DND-41 (cell line): ENCODE measurements at regions not wholly inside any gene's neighbourhood (a gene's known extent, or its start where the extent isn't known, plus 50 kb on each side); places are given as distances from the start of the nearest gene placed in this dataset.

Experiments
- ATAC-seq: fragments of 200-7000 bp; cut with Tn5 transposase; 3 replicates; pipeline ENCODE4 v1.9.1; 2021; ENCODE audit warnings: low read depth; ENCODE audit not compliant: insufficient read depth
- DNase-seq: peaks from one replicate; pipeline ENCODE4 v3.0.0-alpha.2; 2020
- H2AFZ ChIP-seq: 2 replicates; pipeline ENCODE4 v1.6.0; 2012; ENCODE audit warnings: low read depth, low read length
- H3K27ac ChIP-seq: 2 replicates; pipeline ENCODE4 v1.5.1; 2012; ENCODE audit warnings: low read length, inconsistent platforms
- H3K27me3 ChIP-seq: fragments of 200-600 bp; sonication (generic); 2 replicates; pipeline ENCODE4 v1.6.0; 2012; ENCODE audit warnings: low read length, mild to moderate bottlenecking, inconsistent platforms; ENCODE audit not compliant: insufficient read depth, poor library complexity
- H3K36me3 ChIP-seq: 2 replicates; pipeline ENCODE4 v1.5.1; 2012; ENCODE audit warnings: low read length, inconsistent platforms; ENCODE audit not compliant: insufficient read depth
- H3K4me1 ChIP-seq: 2 replicates; pipeline ENCODE4 v1.5.1; 2012; ENCODE audit warnings: mild to moderate bottlenecking, low read length; ENCODE audit not compliant: insufficient read depth
- H3K4me2 ChIP-seq: 2 replicates; pipeline ENCODE4 v1.6.0; 2012; ENCODE audit warnings: mild to moderate bottlenecking, moderate library complexity, low read length, inconsistent platforms; ENCODE audit not compliant: insufficient read depth
- H3K4me3 ChIP-seq, 2 experiments: fragments of 200-600 bp in 1 of 2; shearing (Covaris generic) in 1 of 2; 2 replicates each; pipeline ENCODE4 v1.5.1; 2012 to 2016; ENCODE audit warnings: inconsistent platforms in 2 of 2, low read length in 2 of 2, mild to moderate bottlenecking in 2 of 2, low read depth in 1 of 2, moderate library complexity in 1 of 2
- H3K79me2 ChIP-seq: 2 replicates; pipeline ENCODE4 v1.6.0; 2012; ENCODE audit warnings: low read length, inconsistent platforms; ENCODE audit not compliant: insufficient read depth
- H3K9ac ChIP-seq: 2 replicates; pipeline ENCODE4 v1.6.0; 2012; ENCODE audit warnings: low read depth, mild to moderate bottlenecking, inconsistent platforms, low read length, moderate library complexity
- H3K9me3 ChIP-seq: 2 replicates; pipeline ENCODE4 v1.5.1; 2012; ENCODE audit warnings: low read length, moderate library complexity, mild to moderate bottlenecking, inconsistent platforms; ENCODE audit not compliant: insufficient read depth, severe bottlenecking
- H4K20me1 ChIP-seq: 2 replicates; pipeline ENCODE4 v1.6.0; 2012; ENCODE audit warnings: low read length; ENCODE audit not compliant: insufficient read depth
- EZH2 ChIP-seq: IDR thresholded peaks from 3 replicates; pipeline ENCODE4 v1.6.1; 2012; ENCODE audit warnings: borderline replicate concordance, low read depth, mild to moderate bottlenecking, moderate library complexity, low read length, inconsistent platforms; ENCODE audit not compliant: severe bottlenecking
- TF ChIP-seq, protein P1 (sequence below): IDR thresholded peaks from 2 replicates; pipeline ENCODE4 v1.5.1; 2012; ENCODE audit warnings: borderline replicate concordance, low read length, moderate library complexity, mild to moderate bottlenecking; ENCODE audit not compliant: poor library complexity, severe bottlenecking; ENCODE audit errors: extremely low read depth

DNA sequence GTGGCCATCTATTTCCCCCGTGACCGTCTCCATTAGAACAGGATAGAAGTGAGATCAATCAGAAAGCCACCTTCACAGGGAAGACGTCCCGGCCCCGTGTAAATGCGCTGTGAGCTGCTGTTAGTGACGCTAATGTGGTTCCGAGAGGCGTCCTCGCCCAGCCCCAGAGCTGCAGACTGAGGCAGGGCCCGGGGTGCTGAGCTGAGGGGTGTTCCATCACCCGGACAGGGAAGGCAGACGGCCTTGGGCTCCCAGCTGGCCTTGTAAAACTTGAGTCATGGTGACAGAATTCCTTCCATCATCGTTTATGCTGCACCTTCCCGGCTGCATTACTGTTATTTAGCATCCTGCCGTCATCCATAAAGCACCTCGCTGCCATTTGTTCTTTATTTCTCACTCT, 195.3 kb upstream of the CTBP2 start:
- Histone ChIP-seq H3K9me3 (no peaks in the 10 kb centered on the region), H4K20me1 (no peaks in the 10 kb centered on the region), H3K9ac (no peak overlapping the region), H3K27ac (no peak overlapping the region), H3K79me2 (no peaks in the 10 kb centered on the region), H3K27me3 (peaks cover 3% of the 10 kb centered on the region), H3K4me3 (no peak overlapping the region), H3K36me3 (no peaks in the 10 kb centered on the region), H3K4me1 (no peaks in the 10 kb centered on the region), H3K4me2 (no peak overlapping the region), H2AFZ (no peak overlapping the region; the same call in 1 of the 2 replicates)
- ATAC-seq (no peak), DNase-seq (no peak)
- TF ChIP-seq, protein P1, sequence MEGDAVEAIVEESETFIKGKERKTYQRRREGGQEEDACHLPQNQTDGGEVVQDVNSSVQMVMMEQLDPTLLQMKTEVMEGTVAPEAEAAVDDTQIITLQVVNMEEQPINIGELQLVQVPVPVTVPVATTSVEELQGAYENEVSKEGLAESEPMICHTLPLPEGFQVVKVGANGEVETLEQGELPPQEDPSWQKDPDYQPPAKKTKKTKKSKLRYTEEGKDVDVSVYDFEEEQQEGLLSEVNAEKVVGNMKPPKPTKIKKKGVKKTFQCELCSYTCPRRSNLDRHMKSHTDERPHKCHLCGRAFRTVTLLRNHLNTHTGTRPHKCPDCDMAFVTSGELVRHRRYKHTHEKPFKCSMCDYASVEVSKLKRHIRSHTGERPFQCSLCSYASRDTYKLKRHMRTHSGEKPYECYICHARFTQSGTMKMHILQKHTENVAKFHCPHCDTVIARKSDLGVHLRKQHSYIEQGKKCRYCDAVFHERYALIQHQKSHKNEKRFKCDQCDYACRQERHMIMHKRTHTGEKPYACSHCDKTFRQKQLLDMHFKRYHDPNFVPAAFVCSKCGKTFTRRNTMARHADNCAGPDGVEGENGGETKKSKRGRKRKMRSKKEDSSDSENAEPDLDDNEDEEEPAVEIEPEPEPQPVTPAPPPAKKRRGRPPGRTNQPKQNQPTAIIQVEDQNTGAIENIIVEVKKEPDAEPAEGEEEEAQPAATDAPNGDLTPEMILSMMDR, result no peak
- TF ChIP-seq EZH2, result no peak

- H3K4me3 ChIP-seq, result no peak overlapping the region
- no peak overlapping the region for H2AFZ ChIP-seq
- no peak overlapping the region for H3K9ac ChIP-seq
- no peaks in the 10 kb centered on the region for H3K4me1 ChIP-seq
- no peaks in the 10 kb centered on the region for H3K79me2 ChIP-seq
- H3K27ac ChIP-seq, result no peak overlapping the region
- H3K9me3 ChIP-seq, result no peaks in the 10 kb centered on the region
- H3K27me3 ChIP-seq, result peaks cover 3% of the 10 kb centered on the region
- no peaks in the 10 kb centered on the region for H3K36me3 ChIP-seq
- no peaks in the 10 kb centered on the region for H4K20me1 ChIP-seq
- DNase-seq (no peak), ATAC-seq (no peak)
- H3K4me2 ChIP-seq, result no peak overlapping the region
- TF ChIP-seq, protein P1, result no peak
- TF ChIP-seq EZH2, result no peak
Measured at GRCh38 chr10:125350519-125350918, 190.2 kb upstream of the CTBP2 start.

- Histone ChIP-seq H3K4me1 (no peaks in the 10 kb centered on the region), H3K27ac (no peak overlapping the region), H3K9ac (no peak overlapping the region), H3K9me3 (no peaks in the 10 kb centered on the region), H3K27me3 (peaks cover 6% of the 10 kb centered on the region), H3K36me3 (no peaks in the 10 kb centered on the region), H2AFZ (no peak overlapping the region), H3K4me3 (no peak overlapping the region), H3K4me2 (no peak overlapping the region), H4K20me1 (no peaks in the 10 kb centered on the region; the same call in 1 of the 2 replicates), H3K79me2 (no peaks in the 10 kb centered on the region)
- ATAC-seq (no peak), DNase-seq (no peak)
- TF ChIP-seq EZH2, result no peak
- TF ChIP-seq, protein P1, result no peak
Measured at GRCh38 chr10:125348536-125348935, 188.2 kb upstream of the CTBP2 start.
